HEK293T (cell line): ENCODE measurements at regions not wholly inside any gene's neighbourhood (a gene's known extent, or its start where the extent isn't known, plus 50 kb on each side); places are given as distances from the start of the nearest gene placed in this dataset.

ENCODE experiments used
- CTCF ChIA-PET: fragments of 350-600 bp; formaldehyde crosslinking; extraction: SDS; loops from one replicate; lab custom pipeline; 2021; ENCODE audit warnings: antibody characterized with exemption, inconsistent platforms; lab: Yijun Ruan, JAX
- POLR2A ChIA-PET: fragments of 350-600 bp; formaldehyde crosslinking; extraction: SDS; loops from one replicate; lab custom pipeline; 2020; ENCODE audit warnings: antibody characterized with exemption, inconsistent platforms; lab: Yijun Ruan, JAX
- DNase-seq: peaks from one replicate; pipeline ENCODE4 v3.0.0; 2012; ENCODE audit warnings: mixed read lengths; ENCODE audit errors: extremely low spot score
- ARNT ChIP-seq: fragments of 450-650 bp; IDR thresholded peaks from 2 replicates; pipeline ENCODE4 v1.6.1; 2017; ENCODE audit warnings: mild to moderate bottlenecking
- BHLHE40 ChIP-seq: fragments of 450-650 bp; IDR thresholded peaks from 2 replicates; pipeline ENCODE4 v1.6.1; 2016; ENCODE audit warnings: mild to moderate bottlenecking, moderate library complexity, borderline replicate concordance
- CTBP1 ChIP-seq: fragments of 450-650 bp; IDR thresholded peaks from 2 replicates; pipeline ENCODE4 v1.6.1; 2016; ENCODE audit warnings: borderline replicate concordance
- ELF4 ChIP-seq: fragments of 450-650 bp; IDR thresholded peaks from 2 replicates; pipeline ENCODE4 v1.6.1; 2017; ENCODE audit warnings: antibody characterized with exemption
- FOXA1 ChIP-seq: fragments of 450-650 bp; IDR thresholded peaks from 2 replicates; pipeline ENCODE4 v1.6.1; 2016; ENCODE audit warnings: mild to moderate bottlenecking
- FOXK2 ChIP-seq: fragments of 450-650 bp; IDR thresholded peaks from 2 replicates; pipeline ENCODE4 v1.6.1; 2016; ENCODE audit warnings: mild to moderate bottlenecking
- FOXM1 ChIP-seq: fragments of 450-650 bp; IDR thresholded peaks from 2 replicates; pipeline ENCODE4 v1.6.1; 2017; ENCODE audit warnings: mild to moderate bottlenecking, borderline replicate concordance
- HDGF ChIP-seq: fragments of 450-650 bp; IDR thresholded peaks from 2 replicates; pipeline ENCODE4 v1.6.1; 2017; ENCODE audit warnings: antibody characterized with exemption, borderline replicate concordance
- L3MBTL2 ChIP-seq: fragments of 450-650 bp; conservative IDR thresholded peaks from 2 replicates; pipeline ENCODE4 v1.6.1; 2016; ENCODE audit warnings: mild to moderate bottlenecking
- LEF1 ChIP-seq: fragments of 450-650 bp; IDR thresholded peaks from 2 replicates; pipeline ENCODE4 v1.6.1; 2017; ENCODE audit warnings: mild to moderate bottlenecking, borderline replicate concordance
- NFRKB ChIP-seq: fragments of 450-650 bp; IDR thresholded peaks from 2 replicates; pipeline ENCODE4 v1.6.1; 2016; ENCODE audit warnings: mild to moderate bottlenecking, moderate library complexity
- SP1 ChIP-seq: fragments of 450-650 bp; IDR thresholded peaks from 2 replicates; pipeline ENCODE4 v1.6.1; 2017
- SUZ12 ChIP-seq: fragments of 450-650 bp; IDR thresholded peaks from 2 replicates; pipeline ENCODE4 v1.6.1; 2016; ENCODE audit warnings: mild to moderate bottlenecking
- TARDBP ChIP-seq: fragments of 450-650 bp; IDR thresholded peaks from 2 replicates; pipeline ENCODE4 v1.6.1; 2016
- ZNF384 ChIP-seq: fragments of 450-650 bp; IDR thresholded peaks from 2 replicates; pipeline ENCODE4 v1.6.1; 2016
- TF ChIP-seq, protein P1 (sequence below): fragments of 450-650 bp; IDR thresholded peaks from 2 replicates; pipeline ENCODE4 v1.6.1; 2016

DNA sequence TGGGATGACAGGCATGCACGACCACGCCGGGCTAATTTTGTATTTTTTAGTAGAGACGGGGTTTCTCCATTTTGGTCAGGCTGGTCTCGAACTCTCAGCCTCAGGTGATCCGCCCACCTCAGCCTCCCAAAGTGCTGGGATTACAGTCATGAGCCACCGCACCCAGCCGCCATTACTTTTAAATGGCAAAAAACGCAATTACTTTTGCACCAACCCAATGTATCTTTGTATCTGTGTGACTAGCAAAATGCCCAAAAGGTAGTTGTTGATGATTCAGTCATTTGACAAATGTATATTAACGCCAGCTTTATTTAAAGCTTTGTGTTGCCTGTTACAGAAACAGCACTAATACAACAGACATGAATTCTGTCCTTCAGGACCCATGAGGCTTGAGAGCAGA is 216.9 kb upstream of the FMN2 start:
- no peak for TF ChIP-seq TARDBP
- peak; percentile 53 for TF ChIP-seq ELF4
- no peak for DNase-seq
- CTCF ChIA-PET = no interaction called here
- POLR2A ChIA-PET = no interaction called here

DNA sequence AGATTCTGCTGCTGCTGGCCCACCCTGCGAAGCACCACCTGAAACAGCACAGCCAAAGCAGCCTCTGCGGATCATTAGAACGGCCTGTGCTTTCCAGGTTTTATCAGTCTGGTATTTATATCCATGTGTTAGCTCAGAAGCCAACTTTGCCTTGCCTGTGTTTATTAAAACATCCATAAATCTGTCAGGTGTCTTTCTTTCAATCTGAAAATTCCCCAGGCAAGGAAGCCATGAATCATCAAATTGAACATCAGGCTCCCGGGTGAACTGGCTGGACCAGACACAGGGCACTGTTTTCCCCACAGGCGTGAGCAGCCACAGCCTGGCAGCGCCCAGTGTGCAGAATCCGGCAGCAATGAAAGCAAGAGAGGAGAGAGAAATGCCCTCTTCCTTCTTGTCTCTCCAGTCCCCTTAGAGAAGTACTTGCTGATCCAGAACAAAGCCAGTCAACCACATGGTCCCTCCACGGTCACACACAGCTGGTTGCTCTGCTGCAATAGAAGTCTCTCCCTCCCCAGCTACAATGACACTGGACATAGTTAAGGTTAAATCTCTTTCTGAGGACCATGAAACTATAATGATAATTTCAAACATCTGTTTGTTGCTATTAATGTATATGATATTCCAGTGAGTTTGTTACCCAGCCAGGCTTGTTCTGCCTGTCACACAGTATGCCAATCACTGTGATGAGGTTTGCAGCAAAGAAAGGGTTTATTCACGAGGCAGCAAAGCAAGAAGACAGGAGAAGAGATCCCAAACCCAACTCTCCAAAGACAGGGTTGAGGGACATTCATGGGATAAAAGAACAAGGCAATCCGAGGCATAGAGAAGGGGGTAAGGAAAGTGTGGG is 212.1 kb upstream of the FMN2 start:
- POLR2A ChIA-PET = no interaction called here
- CTCF ChIA-PET = no interaction called here
- TF ChIP-seq, protein P1, sequence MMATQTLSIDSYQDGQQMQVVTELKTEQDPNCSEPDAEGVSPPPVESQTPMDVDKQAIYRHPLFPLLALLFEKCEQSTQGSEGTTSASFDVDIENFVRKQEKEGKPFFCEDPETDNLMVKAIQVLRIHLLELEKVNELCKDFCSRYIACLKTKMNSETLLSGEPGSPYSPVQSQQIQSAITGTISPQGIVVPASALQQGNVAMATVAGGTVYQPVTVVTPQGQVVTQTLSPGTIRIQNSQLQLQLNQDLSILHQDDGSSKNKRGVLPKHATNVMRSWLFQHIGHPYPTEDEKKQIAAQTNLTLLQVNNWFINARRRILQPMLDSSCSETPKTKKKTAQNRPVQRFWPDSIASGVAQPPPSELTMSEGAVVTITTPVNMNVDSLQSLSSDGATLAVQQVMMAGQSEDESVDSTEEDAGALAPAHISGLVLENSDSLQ = 0 out of 2 replicates have a peak, but pooled peaks have one; percentile 31
- no peak for TF ChIP-seq CTBP1
- DNase-seq = no peak

DNA sequence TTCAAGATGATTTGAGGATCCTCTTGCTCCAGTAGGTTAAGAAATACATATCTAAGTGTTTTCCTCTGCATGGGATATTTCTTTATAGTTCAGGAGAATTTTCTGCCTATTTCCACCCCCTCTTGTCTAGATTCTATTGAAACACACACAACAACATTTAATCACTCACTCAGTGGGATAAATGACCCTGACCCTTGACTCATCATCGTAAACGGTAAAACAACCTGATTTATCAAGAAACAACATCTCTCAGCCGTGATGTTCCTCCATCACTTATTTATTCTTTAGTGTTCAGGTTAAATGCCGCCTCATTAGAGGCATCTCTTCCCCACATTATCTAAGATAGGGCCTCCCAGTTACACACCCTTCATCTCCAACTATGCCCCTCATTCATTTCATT is 208.7 kb upstream of the FMN2 start:
- ChIA-PET POLR2A (no interaction called here), CTCF (no interaction called here)
- DNase-seq = no peak
- TF ChIP-seq L3MBTL2 = no peak
- no peak for TF ChIP-seq FOXA1
- TF ChIP-seq FOXK2 = no peak
- no peak for TF ChIP-seq BHLHE40
- TF ChIP-seq TARDBP = no peak

DNA sequence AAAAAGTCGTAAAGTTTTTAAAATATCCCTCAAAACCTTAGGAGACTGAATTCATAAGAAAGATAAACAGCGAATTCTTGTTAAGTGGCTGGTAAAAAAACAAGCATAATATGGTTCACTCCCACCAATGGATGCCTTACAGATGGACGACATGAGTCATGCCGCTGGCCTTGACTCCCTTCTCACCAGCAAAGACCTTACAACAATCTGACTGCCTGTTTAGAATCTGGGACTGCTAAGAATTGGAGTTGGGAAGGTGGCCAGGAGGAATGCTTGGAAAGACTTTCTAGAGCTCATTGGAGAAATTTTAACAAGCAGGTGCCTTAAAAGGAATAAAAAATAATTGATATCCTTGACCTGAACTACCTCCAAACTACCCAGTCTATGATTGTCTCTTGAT is 206.9 kb upstream of the FMN2 start:
- ChIA-PET POLR2A (no interaction called here), CTCF (no interaction called here)
- DNase-seq = no peak
- TF ChIP-seq ELF4 = no peak
- no peak for TF ChIP-seq FOXM1
- TF ChIP-seq HDGF = no peak
- TF ChIP-seq, protein P1 = no peak
- no peak for TF ChIP-seq LEF1
- TF ChIP-seq L3MBTL2 = no peak
- TF ChIP-seq ZNF384 = no peak
- no peak for TF ChIP-seq CTBP1
- no peak for TF ChIP-seq SUZ12
- TF ChIP-seq NFRKB = no peak
- TF ChIP-seq SP1 = no peak
- TF ChIP-seq FOXK2 = no peak
- no peak for TF ChIP-seq FOXA1
- TF ChIP-seq ARNT = no peak
- no peak for TF ChIP-seq TARDBP
- TF ChIP-seq BHLHE40 = no peak

DNA sequence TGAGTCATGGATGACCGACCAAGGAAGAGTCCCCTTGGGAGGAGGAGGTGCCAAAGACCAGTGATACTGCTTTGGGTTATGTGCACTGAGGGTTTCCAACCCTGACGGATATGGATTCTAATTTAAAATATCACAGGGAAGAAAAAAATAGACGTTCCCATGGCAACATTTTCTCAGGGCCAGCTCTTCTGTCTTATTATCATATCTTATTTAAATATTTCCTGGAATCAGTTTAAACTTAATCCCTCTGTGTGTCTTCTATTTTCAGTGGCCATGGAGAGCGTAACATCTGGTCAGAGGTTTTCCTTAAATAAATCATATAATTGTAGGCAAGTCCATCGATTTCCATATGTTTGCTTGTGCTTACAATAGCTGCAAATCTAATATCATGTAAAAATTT is 205.4 kb upstream of the FMN2 start:
- TF ChIP-seq NFRKB (no peak), FOXK2 (no peak), ARNT (no peak), FOXM1 (no peak)
- TF ChIP-seq, protein P1 = no peak
- POLR2A ChIA-PET = no interaction called here
- CTCF ChIA-PET = interaction anchor here (0.9 kb wide), 1 partner anchor 82 kb away, joined by 3 read pairs; no protein-coding TSS in a partner anchor
- no peak for DNase-seq

DNA sequence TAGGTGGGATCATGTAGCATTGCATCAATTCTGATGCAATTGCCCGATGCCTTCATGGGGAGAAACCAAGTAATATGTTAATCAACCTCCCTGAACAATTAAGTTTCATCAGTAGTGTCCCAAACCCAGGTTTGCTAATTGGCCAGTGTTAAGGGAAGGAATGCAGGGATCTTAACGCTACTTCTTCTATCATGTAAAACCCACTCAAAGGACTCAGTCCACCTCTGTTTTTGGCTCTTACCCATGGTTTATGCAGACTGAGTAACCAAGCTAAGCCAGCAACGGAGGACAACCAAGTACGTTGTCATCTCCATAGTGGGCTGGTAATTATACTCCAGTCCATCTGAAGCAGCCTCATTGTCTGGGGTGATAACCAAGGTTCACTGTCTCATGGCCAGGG is 203.0 kb upstream of the FMN2 start:
- DNase-seq = no peak
- POLR2A ChIA-PET = no interaction called here
- TF ChIP-seq NFRKB (no peak), FOXK2 (no peak), ZNF384 (no peak), TARDBP (no peak), CTBP1 (no peak), LEF1 (no peak), SP1 (no peak)
- TF ChIP-seq, protein P1 = no peak
- CTCF ChIA-PET = no interaction called here
